Smooth muscle cell (in vitro differentiated cells): ENCODE measurements at regions not wholly inside any gene's neighbourhood (a gene's known extent, or its start where the extent isn't known, plus 50 kb on each side); places are given as distances from the start of the nearest gene placed in this dataset.

ENCODE experiments used
- DNase-seq: peaks from one replicate; lab custom pipeline; 2025; ENCODE audit not compliant: unreplicated experiment; lab: John Stamatoyannopoulos, UW
- H2AFZ ChIP-seq: fragments of 200-600 bp; sonication (generic); 2 replicates; pipeline ENCODE4 v1.6.0; 2016; ENCODE audit warnings: antibody characterized with exemption, low read depth, mild to moderate bottlenecking
- H3F3A ChIP-seq: fragments of 200-600 bp; sonication (generic); 2 replicates; pipeline ENCODE4 v1.6.0; 2017; ENCODE audit warnings: antibody characterized with exemption, low read depth
- H3K27ac ChIP-seq: fragments of 200-600 bp; sonication (generic); 2 replicates; pipeline ENCODE4 v1.5.1; 2016; ENCODE audit warnings: low read depth, mild to moderate bottlenecking
- H3K27me3 ChIP-seq: fragments of 200-600 bp; sonication (generic); 2 replicates; pipeline ENCODE4 v1.6.1; 2016; ENCODE audit warnings: low read depth, mild to moderate bottlenecking
- H3K36me3 ChIP-seq: fragments of 200-600 bp; sonication (generic); 2 replicates; pipeline ENCODE4 v1.5.1; 2016; ENCODE audit warnings: low read depth
- H3K4me1 ChIP-seq: fragments of 200-600 bp; sonication (generic); 2 replicates; pipeline ENCODE4 v1.5.1; 2016; ENCODE audit warnings: low read depth
- H3K4me2 ChIP-seq: fragments of 200-600 bp; sonication (generic); 2 replicates; pipeline ENCODE4 v1.6.0; 2016; ENCODE audit warnings: mild to moderate bottlenecking
- H3K4me3 ChIP-seq: fragments of 200-600 bp; sonication (generic); 2 replicates; pipeline ENCODE4 v1.5.1; 2016; ENCODE audit warnings: mild to moderate bottlenecking
- H3K79me2 ChIP-seq: fragments of 200-600 bp; sonication (generic); 2 replicates; pipeline ENCODE4 v1.6.0; 2016; ENCODE audit warnings: low read depth, mild to moderate bottlenecking
- H3K9ac ChIP-seq: fragments of 200-600 bp; sonication (generic); 2 replicates; pipeline ENCODE4 v1.6.0; 2016; ENCODE audit warnings: low read depth
- H3K9me3 ChIP-seq: fragments of 200-600 bp; sonication (generic); replicated peaks from 2 replicates; pipeline ENCODE4 v1.5.1; 2016; ENCODE audit warnings: low read depth
- H4K20me1 ChIP-seq: fragments of 200-600 bp; sonication (generic); 2 replicates; pipeline ENCODE4 v1.6.0; 2016; ENCODE audit warnings: low read depth
- CTCF ChIP-seq: fragments of 200-600 bp; sonication (generic); IDR thresholded peaks from 2 replicates; pipeline ENCODE4 v1.5.1; 2017; ENCODE audit warnings: borderline replicate concordance, mild to moderate bottlenecking, antibody characterized with exemption; ENCODE audit not compliant: insufficient read depth, poor library complexity, severe bottlenecking
- WGBS: methylation state at CpG from one replicate; pipeline ENCODE4 v1.1.7; 2016; ENCODE audit warnings: low lambda C conversion rate; 5-methylcytosine and 5-hydroxymethylcytosine counted together

DNA sequence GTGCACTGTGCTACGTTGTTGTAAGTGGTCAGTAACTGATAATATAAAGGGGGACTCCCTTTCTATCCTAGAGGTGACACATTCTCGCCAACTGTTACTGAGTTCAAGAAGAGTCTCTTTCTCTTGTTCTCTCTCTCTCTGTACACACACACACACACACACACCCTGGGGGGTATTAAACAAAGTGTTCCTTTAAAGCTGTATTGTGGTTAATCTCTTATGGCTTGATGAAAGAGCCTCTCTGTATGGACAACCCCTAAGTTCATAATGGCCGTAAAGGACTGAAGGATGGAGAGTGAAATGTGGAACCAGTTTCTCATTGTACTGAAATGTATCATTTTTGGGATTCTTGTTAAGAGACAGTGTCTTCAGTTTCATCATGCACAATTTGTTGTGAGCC, 145.2 kb upstream of the BMPER start:
- Histone ChIP-seq H3F3A (no peaks in the 10 kb centered on the region), H3K36me3 (no peaks in the 10 kb centered on the region), H2AFZ (no peak overlapping the region), H3K9me3 (no peaks in the 10 kb centered on the region), H3K4me2 (no peak overlapping the region), H3K27me3 (peaks cover 7% of the 10 kb centered on the region), H3K9ac (no peak overlapping the region), H3K79me2 (no peaks in the 10 kb centered on the region), H4K20me1 (no peaks in the 10 kb centered on the region), H3K4me1 (peaks cover 13% of the 10 kb centered on the region), H3K27ac (no peak overlapping the region), H3K4me3 (no peak overlapping the region)
- 93% methylated on average over 3 of the region's 3 CpGs for WGBS
- no peak for DNase-seq
- TF ChIP-seq CTCF = no peak

DNA sequence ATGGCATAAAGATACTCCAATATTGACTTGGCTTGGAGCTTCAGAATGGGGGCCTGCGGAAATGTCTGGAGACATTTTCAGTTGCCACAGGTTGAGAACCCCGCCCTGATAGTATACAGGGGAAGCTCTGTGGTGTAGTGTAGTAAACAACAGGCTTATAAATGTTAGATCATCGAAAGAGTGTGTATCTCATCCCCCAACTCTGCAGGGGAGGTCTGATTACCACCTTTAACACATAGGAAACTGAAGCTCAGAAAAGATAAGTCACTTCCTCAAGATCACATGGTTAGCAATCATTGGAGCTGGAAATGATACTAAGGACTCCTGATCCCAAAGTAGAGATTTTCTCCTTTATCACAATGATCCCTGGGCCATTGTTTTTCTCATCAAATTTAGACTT, 144.5 kb upstream of the BMPER start:
- Histone ChIP-seq H3K36me3 (no peaks in the 10 kb centered on the region), H2AFZ (no peak overlapping the region), H4K20me1 (no peaks in the 10 kb centered on the region), H3K27me3 (peaks cover 7% of the 10 kb centered on the region), H3K4me2 (no peak overlapping the region), H3K27ac (no peak overlapping the region), H3K9me3 (no peaks in the 10 kb centered on the region), H3K9ac (no peak overlapping the region), H3F3A (no peaks in the 10 kb centered on the region), H3K4me3 (no peak overlapping the region), H3K4me1 (peaks cover 17% of the 10 kb centered on the region), H3K79me2 (no peaks in the 10 kb centered on the region)
- WGBS = 76% methylated on average over 3 of the region's 3 CpGs
- no peak for TF ChIP-seq CTCF
- no peak for DNase-seq

DNA sequence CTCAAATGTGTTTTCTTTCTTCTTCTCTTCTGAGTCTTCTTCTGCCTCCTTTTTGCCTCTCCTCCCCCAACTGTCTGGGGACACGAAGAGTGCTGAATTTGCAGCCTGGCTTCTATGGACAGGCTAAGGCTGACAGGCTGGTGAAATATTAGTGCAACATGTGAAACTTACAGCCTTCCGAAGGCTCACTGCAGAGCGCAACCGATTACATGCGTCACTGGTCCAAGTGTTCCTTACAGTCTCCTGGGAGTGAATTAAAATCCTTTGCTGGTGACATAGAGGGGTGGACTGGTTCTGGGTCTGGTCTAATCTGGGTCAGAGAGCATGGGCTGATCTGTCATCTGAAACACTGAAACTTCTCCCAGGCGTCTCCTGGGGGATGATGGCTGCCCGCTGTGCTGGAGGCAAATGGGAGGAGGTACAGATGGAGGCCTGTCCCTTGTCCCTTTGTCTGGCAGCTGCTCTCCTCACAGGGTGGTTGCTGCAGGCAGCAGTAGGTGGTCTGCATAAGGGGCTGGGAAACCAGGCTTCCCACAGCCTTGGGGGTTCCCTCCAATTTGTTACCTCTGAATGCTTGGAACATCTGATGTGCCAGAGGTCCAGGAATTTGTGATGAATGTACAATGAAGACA, 143.8 kb upstream of the BMPER start:
- Histone ChIP-seq H2AFZ (no peak overlapping the region), H3K27ac (no peak overlapping the region), H3K4me3 (no peak overlapping the region), H3K36me3 (no peaks in the 10 kb centered on the region), H3K4me1 (peaks cover 17% of the 10 kb centered on the region), H3K9me3 (no peaks in the 10 kb centered on the region), H3F3A (no peaks in the 10 kb centered on the region), H3K9ac (no peak overlapping the region), H3K4me2 (no peak overlapping the region), H3K79me2 (no peaks in the 10 kb centered on the region), H3K27me3 (peaks cover 7% of the 10 kb centered on the region), H4K20me1 (no peaks in the 10 kb centered on the region)
- DNase-seq = no peak
- no peak for TF ChIP-seq CTCF
- 88% methylated on average over 7 of the region's 7 CpGs for WGBS
